Endodermal cell (in vitro differentiated cells): ENCODE measurements at regions not wholly inside any gene's neighbourhood (a gene's known extent, or its start where the extent isn't known, plus 50 kb on each side); places are given as distances from the start of the nearest gene placed in this dataset.

ENCODE experiments used
- DNase-seq: peaks from one replicate; pipeline ENCODE4 v3.0.0-alpha.2; 2017
- H3K27ac ChIP-seq: 2 replicates; pipeline ENCODE4 v1.5.1; 2013; ENCODE audit warnings: mild to moderate bottlenecking, low read depth, low read length, moderate library complexity
- H3K27me3 ChIP-seq: 2 replicates; pipeline ENCODE4 v1.6.1; 2013; ENCODE audit warnings: mild to moderate bottlenecking, low read length, moderate library complexity; ENCODE audit not compliant: insufficient read depth, control insufficient read depth, poor library complexity, severe bottlenecking
- H3K36me3 ChIP-seq: 2 replicates; pipeline ENCODE4 v1.7.0; 2013; ENCODE audit warnings: mild to moderate bottlenecking, low read length, moderate library complexity; ENCODE audit not compliant: control insufficient read depth, insufficient read depth
- H3K4me1 ChIP-seq: one replicate; pipeline ENCODE4 v1.7.0; 2013; ENCODE audit warnings: low read length; ENCODE audit not compliant: control insufficient read depth, insufficient read depth
- H3K4me3 ChIP-seq: 2 replicates; pipeline ENCODE4 v1.5.1; 2013; ENCODE audit warnings: mild to moderate bottlenecking, low read length, moderate library complexity
- H3K9ac ChIP-seq: 2 replicates; pipeline ENCODE4 v1.6.1; 2013; ENCODE audit warnings: mild to moderate bottlenecking, low read length, moderate library complexity; ENCODE audit not compliant: poor library complexity, severe bottlenecking; ENCODE audit errors: extremely low read depth
- H3K9me3 ChIP-seq: 2 replicates; pipeline ENCODE4 v1.6.1; 2013; ENCODE audit warnings: mild to moderate bottlenecking, low read length, moderate library complexity; ENCODE audit not compliant: control insufficient read depth
- H3K27ac Mint-ChIP-seq: 2 replicates; pipeline ENCODE4 v1.8.0; 2020; ENCODE audit warnings: mixed read lengths
- H3K27me3 Mint-ChIP-seq: 2 replicates; pipeline ENCODE4 v1.8.0; 2021; ENCODE audit warnings: mild to moderate bottlenecking, mixed read lengths; ENCODE audit not compliant: insufficient read depth
- H3K36me3 Mint-ChIP-seq: 2 replicates; pipeline ENCODE4 v1.8.0; 2020; ENCODE audit warnings: low read depth, mixed read lengths
- H3K4me1 Mint-ChIP-seq: 2 replicates; pipeline ENCODE4 v1.8.0; 2020; ENCODE audit warnings: mixed read lengths
- H3K4me3 Mint-ChIP-seq: 2 replicates; pipeline ENCODE4 v1.8.0; 2020; ENCODE audit warnings: mild to moderate bottlenecking, moderate library complexity, mixed read lengths
- H3K9me3 Mint-ChIP-seq: 2 replicates; pipeline ENCODE4 v1.8.0; 2020; ENCODE audit warnings: mild to moderate bottlenecking, mixed read lengths
- WGBS, 2 experiments: methylation state at CpG; one replicate each; pipeline versions ENCODE4 v1.1.5 to v1.1.7; 2013; ENCODE audit warnings: missing lambda C conversion rate in 2 of 2, mixed read lengths in 1 of 2; ENCODE audit not compliant: insufficient coverage in 1 of 2, insufficient read length in 1 of 2; 5-methylcytosine and 5-hydroxymethylcytosine counted together
- TF ChIP-seq, protein P1 (sequence below): fragments of 200-600 bp; sonication (generic); conservative IDR thresholded peaks from 2 replicates; pipeline ENCODE4 v1.5.0; 2021; ENCODE audit warnings: antibody characterized with exemption, mild to moderate bottlenecking

DNA sequence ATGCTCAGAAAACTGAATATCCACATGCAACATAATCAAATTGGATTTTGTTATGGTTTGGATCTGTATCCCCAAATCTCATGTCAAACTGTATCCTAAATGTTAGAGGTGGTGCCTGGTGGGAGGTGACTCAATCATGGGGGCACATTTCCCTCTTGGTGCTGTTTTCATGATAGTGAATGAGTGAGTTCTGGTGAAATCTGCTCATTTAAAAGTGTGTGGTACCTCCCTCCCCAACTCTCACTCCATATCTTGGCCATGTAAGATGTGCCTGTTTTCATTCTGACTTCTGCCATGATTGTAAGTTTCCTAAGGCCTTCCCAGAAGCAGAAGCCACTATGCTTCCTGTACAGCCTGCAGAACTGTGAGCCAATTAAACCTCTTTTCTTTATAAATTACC, 239.6 kb upstream of the KLF14 start:
- peaks cover 17% of the 10 kb centered on the region for H3K9me3 Mint-ChIP-seq
- no peak overlapping the region for H3K4me3 Mint-ChIP-seq
- DNase-seq = no peak
- TF ChIP-seq, protein P1, sequence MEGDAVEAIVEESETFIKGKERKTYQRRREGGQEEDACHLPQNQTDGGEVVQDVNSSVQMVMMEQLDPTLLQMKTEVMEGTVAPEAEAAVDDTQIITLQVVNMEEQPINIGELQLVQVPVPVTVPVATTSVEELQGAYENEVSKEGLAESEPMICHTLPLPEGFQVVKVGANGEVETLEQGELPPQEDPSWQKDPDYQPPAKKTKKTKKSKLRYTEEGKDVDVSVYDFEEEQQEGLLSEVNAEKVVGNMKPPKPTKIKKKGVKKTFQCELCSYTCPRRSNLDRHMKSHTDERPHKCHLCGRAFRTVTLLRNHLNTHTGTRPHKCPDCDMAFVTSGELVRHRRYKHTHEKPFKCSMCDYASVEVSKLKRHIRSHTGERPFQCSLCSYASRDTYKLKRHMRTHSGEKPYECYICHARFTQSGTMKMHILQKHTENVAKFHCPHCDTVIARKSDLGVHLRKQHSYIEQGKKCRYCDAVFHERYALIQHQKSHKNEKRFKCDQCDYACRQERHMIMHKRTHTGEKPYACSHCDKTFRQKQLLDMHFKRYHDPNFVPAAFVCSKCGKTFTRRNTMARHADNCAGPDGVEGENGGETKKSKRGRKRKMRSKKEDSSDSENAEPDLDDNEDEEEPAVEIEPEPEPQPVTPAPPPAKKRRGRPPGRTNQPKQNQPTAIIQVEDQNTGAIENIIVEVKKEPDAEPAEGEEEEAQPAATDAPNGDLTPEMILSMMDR = no peak
- peaks cover 15% of the 10 kb centered on the region for H3K9me3 ChIP-seq
- H3K27ac ChIP-seq = no peak overlapping the region
- no peaks in the 10 kb centered on the region for H3K36me3 ChIP-seq
- H3K27me3 Mint-ChIP-seq = no peaks in the 10 kb centered on the region
- no peaks in the 10 kb centered on the region for H3K27me3 ChIP-seq
- H3K4me3 ChIP-seq = no peak overlapping the region
- no peak overlapping the region for H3K9ac ChIP-seq
- H3K36me3 Mint-ChIP-seq = peaks cover 26% of the 10 kb centered on the region
- no peak overlapping the region for H3K27ac Mint-ChIP-seq
- H3K4me1 Mint-ChIP-seq = no peaks in the 10 kb centered on the region
- H3K4me1 ChIP-seq = no peaks in the 10 kb centered on the region

- TF ChIP-seq, protein P1 = no peak
- Mint-ChIP-seq H3K9me3 (peaks cover 17% of the 10 kb centered on the region), H3K4me1 (no peaks in the 10 kb centered on the region), H3K27ac (no peak overlapping the region), H3K36me3 (peaks cover 26% of the 10 kb centered on the region), H3K4me3 (no peak overlapping the region), H3K27me3 (no peaks in the 10 kb centered on the region)
- Histone ChIP-seq H3K9ac (no peak overlapping the region), H3K27ac (no peak overlapping the region), H3K27me3 (no peaks in the 10 kb centered on the region), H3K36me3 (no peaks in the 10 kb centered on the region), H3K9me3 (peaks cover 15% of the 10 kb centered on the region), H3K4me3 (no peak overlapping the region), H3K4me1 (no peaks in the 10 kb centered on the region)
- WGBS, 2 experiments = 95 to 100% methylated on average over 2 of the region's 2 CpGs
- DNase-seq = no peak
Observed at GRCh38 chr7:130974169-130974568, 240.2 kb upstream of the KLF14 start.

- Histone ChIP-seq H3K27me3 (no peaks in the 10 kb centered on the region), H3K27ac (no peak overlapping the region), H3K9me3 (peaks cover 15% of the 10 kb centered on the region), H3K4me1 (no peaks in the 10 kb centered on the region), H3K4me3 (no peak overlapping the region), H3K9ac (no peak overlapping the region), H3K36me3 (no peaks in the 10 kb centered on the region)
- peaks cover 17% of the 10 kb centered on the region for H3K9me3 Mint-ChIP-seq
- peaks cover 26% of the 10 kb centered on the region for H3K36me3 Mint-ChIP-seq
- H3K4me3 Mint-ChIP-seq = no peak overlapping the region
- no peaks in the 10 kb centered on the region for H3K27me3 Mint-ChIP-seq
- WGBS, 2 experiments = 95 to 100% methylated on average over 2 of the region's 2 CpGs
- TF ChIP-seq, protein P1 = no peak
- no peak for DNase-seq
- no peaks in the 10 kb centered on the region for H3K4me1 Mint-ChIP-seq
- H3K27ac Mint-ChIP-seq = no peak overlapping the region
Observed at GRCh38 chr7:130974794-130975193, 240.8 kb upstream of the KLF14 start.
